GM12878 (cell line): ENCODE measurements at regions not wholly inside any gene's neighbourhood (a gene's known extent, or its start where the extent isn't known, plus 50 kb on each side); places are given as distances from the start of the nearest gene placed in this dataset.
"Not testable (repeated sequence)": the region's sequence is repeated elsewhere in the genome, so short reads cannot be mapped to it uniquely, and the experiment has no call there.

ENCODE experiments used
- ATAC-seq: fragments of 200-7000 bp; cut with Tn5 transposase; 3 replicates; pipeline ENCODE4 v1.9.1; 2020; ENCODE audit warnings: mild to moderate bottlenecking, moderate library complexity
- BruUV-seq: library from RNA; stranded (reverse); fragments of 400-500 nt; replicated peaks from 2 replicates; lab custom pipeline; 2021; lab: Mats Ljungman, UMichigan
- CTCF ChIA-PET: fragments of 300-600 bp; sonication (Branson Sonifier 250); formaldehyde crosslinking; extraction: SDS; loops from one replicate; lab custom pipeline; 2021; ENCODE audit warnings: inconsistent platforms; lab: Yijun Ruan, JAX
- POLR2A ChIA-PET: fragments of 350-600 bp; formaldehyde crosslinking; extraction: SDS; loops from one replicate; lab custom pipeline; 2021; ENCODE audit warnings: inconsistent platforms; lab: Charles Lee
- RAD21 ChIA-PET: fragments of 300-600 bp; sonication (Branson Sonifier 250); formaldehyde crosslinking; loops from one replicate; lab custom pipeline; 2023; ENCODE audit warnings: antibody characterized with exemption; ENCODE audit not compliant: unreplicated experiment; lab: Charles Lee
- SMC1A ChIA-PET: fragments of 300-600 bp; sonication (Branson Sonifier 250); formaldehyde crosslinking; loops from one replicate; lab custom pipeline; 2023; ENCODE audit not compliant: unreplicated experiment, uncharacterized antibody; lab: Charles Lee
- DNase-seq: peaks from one replicate; pipeline ENCODE4 v3.0.0-alpha.2; 2011; ENCODE audit warnings: low read depth, low spot score
- FAIRE-seq: peaks from 3 replicates; lab custom pipeline; 2011; peaks lifted over from hg19 to GRCh38; lab: Jason Lieb, UNC
- H2AFZ ChIP-seq: 2 replicates; pipeline ENCODE4 v1.6.0; 2011; ENCODE audit warnings: low read depth, low read length, control low read depth; ENCODE audit not compliant: control insufficient read depth
- H3K27ac ChIP-seq: 2 replicates; pipeline ENCODE4 v1.5.1; 2011; ENCODE audit warnings: control low read depth; ENCODE audit not compliant: control insufficient read depth, insufficient read depth
- H3K27me3 ChIP-seq, 2 experiments: replicated peaks in 1 of 2; 2 replicates each; pipeline versions ENCODE4 v1.6.0 to v1.6.1; 2011; ENCODE audit warnings: low read length in 1 of 2; ENCODE audit not compliant: control insufficient read depth in 2 of 2, insufficient read depth in 2 of 2
- H3K36me3 ChIP-seq, 2 experiments: 2 replicates each; pipeline ENCODE4 v1.5.1; 2011; ENCODE audit warnings: low read length in 1 of 2; ENCODE audit not compliant: control insufficient read depth in 2 of 2, insufficient read depth in 2 of 2
- H3K4me1 ChIP-seq: 2 replicates; pipeline ENCODE4 v1.6.1; 2011; ENCODE audit warnings: mild to moderate bottlenecking, low read length, moderate library complexity, mixed read lengths; ENCODE audit not compliant: control insufficient read depth, insufficient read depth
- H3K4me2 ChIP-seq: 2 replicates; pipeline ENCODE4 v1.6.0; 2011; ENCODE audit warnings: control low read depth; ENCODE audit not compliant: control insufficient read depth, insufficient read depth
- H3K4me3 ChIP-seq: fragments of 200-600 bp; sonication (generic); 2 replicates; pipeline ENCODE4 v1.5.1; 2016
- H3K79me2 ChIP-seq: 2 replicates; pipeline ENCODE4 v1.6.0; 2011; ENCODE audit warnings: low read length; ENCODE audit not compliant: control insufficient read depth, insufficient read depth
- H3K9ac ChIP-seq: 2 replicates; pipeline ENCODE4 v1.8.0; 2011; ENCODE audit warnings: low read length, control low read depth, mixed read lengths; ENCODE audit not compliant: control insufficient read depth, insufficient read depth
- H3K9me3 ChIP-seq: replicated peaks from 3 replicates; pipeline ENCODE4 v1.5.1; 2011; ENCODE audit warnings: mild to moderate bottlenecking, low read length; ENCODE audit not compliant: control insufficient read depth, insufficient read depth
- H4K20me1 ChIP-seq: 2 replicates; pipeline ENCODE4 v1.6.0; 2011; ENCODE audit not compliant: control insufficient read depth, insufficient read depth
- CTCF ChIP-seq, 3 experiments: IDR thresholded peaks in 2 of 3; conservative IDR thresholded peaks in 1 of 3; 2 replicates each; pipeline ENCODE4 v1.5.1; 2011; ENCODE audit warnings: low read depth in 3 of 3, low read length in 3 of 3, mild to moderate bottlenecking in 3 of 3, control low read depth in 2 of 3, moderate library complexity in 2 of 3, inconsistent platforms in 1 of 3, mixed read lengths in 1 of 3; ENCODE audit not compliant: control insufficient read depth in 2 of 3, insufficient read depth in 1 of 3; ENCODE audit errors: extremely low read depth in 1 of 3
- E4F1 ChIP-seq: fragments of 450-650 bp; IDR thresholded peaks from 2 replicates; pipeline ENCODE4 v1.6.1; 2018; ENCODE audit warnings: borderline replicate concordance, mild to moderate bottlenecking; ENCODE audit not compliant: partially characterized antibody
- JUND ChIP-seq: IDR thresholded peaks from 2 replicates; pipeline ENCODE4 v1.6.1; 2012; ENCODE audit warnings: low read depth, mild to moderate bottlenecking, low read length, improper control_type of control experiment, moderate library complexity
- NBN ChIP-seq: fragments of 450-650 bp; IDR thresholded peaks from 2 replicates; pipeline ENCODE4 v1.6.1; 2016
- NFYB ChIP-seq: IDR thresholded peaks from 2 replicates; pipeline ENCODE4 v1.6.1; 2011; ENCODE audit warnings: low read depth, mild to moderate bottlenecking, low read length, improper control_type of control experiment, moderate library complexity; ENCODE audit not compliant: insufficient read depth
- SUPT20H ChIP-seq: IDR thresholded peaks from 2 replicates; pipeline ENCODE4 v1.6.1; 2011; ENCODE audit warnings: low read depth, mild to moderate bottlenecking, low read length, moderate library complexity, borderline replicate concordance; ENCODE audit not compliant: control insufficient read depth
- ZBTB4 ChIP-seq: fragments of 450-650 bp; formaldehyde crosslinking; IDR thresholded peaks from 2 replicates; pipeline ENCODE4 v1.4.0; 2022; ENCODE audit warnings: mild to moderate bottlenecking, moderate library complexity
- ZSCAN29 ChIP-seq: fragments of 450-650 bp; IDR thresholded peaks from 2 replicates; pipeline ENCODE4 v1.6.1; 2017; ENCODE audit warnings: mild to moderate bottlenecking, moderate library complexity
- WGBS: methylation state at CpG from one replicate; pipeline ENCODE4 v1.1.6; 2016; ENCODE audit warnings: low lambda C conversion rate; ENCODE audit not compliant: insufficient replicate concordance, insufficient coverage; ENCODE audit errors: missing lambda C conversion rate; 5-methylcytosine and 5-hydroxymethylcytosine counted together
- in situ Hi-C: fragments of 300-500 bp; cut with MboI; formaldehyde crosslinking; loops from 9 replicates; pipeline ENCODE4 v1.14.3; 2018; ENCODE audit warnings: mixed read lengths
- intact Hi-C: fragments of 100-400 bp; cut with micrococcal nuclease; formaldehyde crosslinking; loops from one replicate; pipeline ENCODE4 v1.14.2; 2022; ENCODE audit not compliant: unreplicated experiment

GRCh38 chr5:40195574-40195973 lies 484.1 kb upstream of the PTGER4 start:
- H3K36me3 ChIP-seq, H4K20me1 ChIP-seq, H2AFZ ChIP-seq, ATAC-seq, H3K79me2 ChIP-seq, BruUV-seq, H3K9me3 ChIP-seq, DNase-seq, H3K27me3 ChIP-seq, H3K4me1 ChIP-seq, H3K4me2 ChIP-seq, RAD21 ChIA-PET, H3K4me3 ChIP-seq, intact Hi-C loops, POLR2A ChIA-PET, FAIRE-seq, H3K9ac ChIP-seq, H3K27ac ChIP-seq, in situ Hi-C loops: not testable (repeated sequence)
- 49% methylated on average over 7 of the region's 7 CpGs for WGBS
- SMC1A ChIA-PET, result interaction anchor here (1.2 to 1.9 kb wide), 2 partner anchors 10 to 491 kb away, joined by 4 read pairs; no protein-coding TSS in a partner anchor
- CTCF ChIA-PET, result interaction anchor here (1.7 kb wide), 1 partner anchor 10 kb away, joined by 3 read pairs; no protein-coding TSS in a partner anchor

GRCh38 chr5:40191150-40191549 lies 488.6 kb upstream of the PTGER4 start:
- ChIA-PET RAD21 (no interaction called here), POLR2A (no interaction called here), CTCF (no interaction called here), SMC1A (interaction anchor here (0.6 kb wide), 1 partner anchor 185 kb away, joined by 3 read pairs; no protein-coding TSS in a partner anchor)
- no peaks in the 10 kb centered on the region for H3K27me3 ChIP-seq
- no peak overlapping the region for H3K4me2 ChIP-seq
- no TSS peak for BruUV-seq
- H2AFZ ChIP-seq, result no peak overlapping the region
- H3K4me1 ChIP-seq, result no peaks in the 10 kb centered on the region
- no peak overlapping the region for H3K27ac ChIP-seq
- H4K20me1 ChIP-seq, result no peaks in the 10 kb centered on the region
- no peak for ATAC-seq
- H3K36me3 ChIP-seq, result no peaks in the 10 kb centered on the region
- DNase-seq, result no peak
- no peaks in the 10 kb centered on the region for H3K79me2 ChIP-seq
- no peak overlapping the region for H3K9ac ChIP-seq
- in situ Hi-C loops (no loop called here), intact Hi-C loops (no loop called here)
- no peaks in the 10 kb centered on the region for H3K9me3 ChIP-seq
- 48% methylated on average over 4 of the region's 4 CpGs for WGBS
- FAIRE-seq, result no peak
- H3K4me3 ChIP-seq, result no peak overlapping the region
- TF ChIP-seq E4F1 (no peak), NFYB (no peak), ZSCAN29 (no peak), NBN (no peak), ZBTB4 (CRISPR knock-in tag) (no peak), CTCF (IDR thresholded peaks at IDR 0.05 in 2 of 3, conservative IDR thresholded peaks at IDR 0.05 in 1 of 3; ENCODE audit: control insufficient read depth in 2 of 3, extremely low read depth in 1 of 3, insufficient read depth in 1 of 3, low read depth in 3 of 3, low read length in 3 of 3) (no peak), SUPT20H (no peak), JUND (no peak)
